Fibroblast of skin of left quadriceps (primary cell): ENCODE measurements at regions not wholly inside any gene's neighbourhood (a gene's known extent, or its start where the extent isn't known, plus 50 kb on each side); places are given as distances from the start of the nearest gene placed in this dataset.
A peak's percentile ranks its signal among the peaks of the same experiment; 100 is the strongest.

Source experiments
- DNase-seq, 2 experiments: peaks; one replicate each; pipeline ENCODE4 v3.0.0-alpha.2; 2013; ENCODE audit warnings: low read depth in 2 of 2

DNA sequence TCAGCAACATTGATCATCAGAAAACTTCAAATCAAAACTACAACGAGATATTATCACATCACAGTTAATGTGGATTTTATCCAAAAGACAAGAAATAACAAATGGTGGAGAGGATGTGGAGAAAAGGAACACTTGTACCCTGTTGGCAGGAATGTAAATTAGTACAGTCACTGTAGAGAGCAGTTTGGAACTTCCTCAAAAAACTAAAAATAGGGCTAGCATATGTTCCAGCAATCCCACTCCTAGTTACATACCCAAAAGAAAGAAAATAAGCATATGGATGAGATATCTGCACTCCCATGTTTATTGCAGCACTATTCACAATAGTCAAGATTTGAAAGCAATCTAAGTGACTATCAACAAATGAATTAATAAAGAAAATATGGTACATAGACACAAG is 887.7 kb upstream of the MAN1A1 start:
- DNase-seq: no peak

DNA sequence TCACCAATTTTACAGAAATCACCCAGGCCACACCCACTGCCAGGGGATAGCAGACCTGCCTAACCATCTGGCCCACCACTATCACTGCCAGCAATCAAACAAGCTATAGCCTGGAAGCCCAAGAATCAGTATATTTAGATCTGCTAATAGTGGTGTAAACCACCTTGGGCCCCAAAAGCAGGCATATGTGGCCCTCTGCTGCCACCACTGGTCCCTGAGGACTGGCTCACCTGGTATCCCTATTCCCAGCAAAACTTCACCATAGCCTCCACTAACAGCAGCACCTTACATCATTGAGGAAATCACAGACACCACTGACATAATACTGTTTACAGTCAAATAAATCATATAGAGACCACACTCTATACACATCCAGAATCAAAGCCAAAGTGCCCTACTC is 880.4 kb upstream of the MAN1A1 start:
- DNase-seq: no peak

DNA sequence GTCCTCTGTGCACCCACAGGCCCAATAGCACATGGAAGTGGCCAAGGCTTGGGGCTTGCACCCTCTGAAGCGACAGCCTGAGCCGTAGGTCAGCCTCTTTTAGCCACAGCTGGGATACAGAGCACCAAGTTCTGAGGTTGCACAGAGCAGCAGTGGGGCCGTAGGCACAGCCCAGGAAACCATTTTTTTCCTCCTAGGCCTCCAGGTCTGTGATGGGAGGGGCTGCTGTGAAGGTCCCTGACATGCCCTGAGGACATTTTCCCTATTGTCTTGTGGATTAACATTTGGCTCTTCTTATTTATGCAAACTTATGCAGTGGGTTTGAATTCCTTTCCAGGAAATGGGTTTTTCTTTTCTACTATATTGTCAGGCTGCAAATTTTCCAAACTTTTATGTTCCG is 878.7 kb upstream of the MAN1A1 start:
- DNase-seq: no peak

DNA sequence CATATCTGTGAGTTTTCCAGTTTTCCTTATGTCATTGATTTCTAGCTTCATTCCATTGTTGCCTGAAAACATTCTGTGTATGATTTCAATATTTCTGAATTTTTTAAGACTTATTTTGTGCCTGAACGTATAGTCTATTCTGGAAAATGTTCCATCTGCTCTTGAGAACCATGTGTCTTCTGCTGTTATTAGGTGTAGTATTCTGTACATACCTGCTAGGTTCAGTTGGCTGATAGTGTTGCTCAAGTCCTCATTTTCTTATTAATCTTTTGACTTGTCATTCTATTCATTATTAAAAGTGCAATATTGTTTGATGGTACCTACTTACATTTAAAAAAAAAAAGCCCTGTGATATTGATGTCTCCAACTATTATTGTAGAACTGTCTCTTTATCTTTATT is 869.8 kb upstream of the MAN1A1 start:
- no peak for DNase-seq

DNA sequence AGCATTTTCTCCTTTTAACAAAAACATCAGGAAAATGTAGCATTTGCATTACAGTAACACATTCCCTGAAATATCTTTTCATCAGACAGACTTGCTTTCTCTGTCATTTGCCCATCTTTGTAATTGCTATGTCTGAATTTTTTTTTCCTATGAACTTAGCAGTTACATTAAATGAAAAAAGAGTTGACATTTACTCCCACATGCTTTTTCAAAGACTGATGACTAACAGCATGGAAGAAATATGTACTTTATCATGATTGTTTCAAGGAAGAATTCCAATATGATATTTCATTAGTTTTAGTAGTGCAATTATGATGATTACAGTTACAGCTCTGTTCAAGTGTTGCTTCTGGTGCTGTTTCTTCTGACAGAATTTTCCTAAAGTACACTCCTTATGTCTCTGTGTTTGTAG is 864.5 kb upstream of the MAN1A1 start:
- DNase-seq: peak in 1 of 2 experiments; percentile 1

DNA sequence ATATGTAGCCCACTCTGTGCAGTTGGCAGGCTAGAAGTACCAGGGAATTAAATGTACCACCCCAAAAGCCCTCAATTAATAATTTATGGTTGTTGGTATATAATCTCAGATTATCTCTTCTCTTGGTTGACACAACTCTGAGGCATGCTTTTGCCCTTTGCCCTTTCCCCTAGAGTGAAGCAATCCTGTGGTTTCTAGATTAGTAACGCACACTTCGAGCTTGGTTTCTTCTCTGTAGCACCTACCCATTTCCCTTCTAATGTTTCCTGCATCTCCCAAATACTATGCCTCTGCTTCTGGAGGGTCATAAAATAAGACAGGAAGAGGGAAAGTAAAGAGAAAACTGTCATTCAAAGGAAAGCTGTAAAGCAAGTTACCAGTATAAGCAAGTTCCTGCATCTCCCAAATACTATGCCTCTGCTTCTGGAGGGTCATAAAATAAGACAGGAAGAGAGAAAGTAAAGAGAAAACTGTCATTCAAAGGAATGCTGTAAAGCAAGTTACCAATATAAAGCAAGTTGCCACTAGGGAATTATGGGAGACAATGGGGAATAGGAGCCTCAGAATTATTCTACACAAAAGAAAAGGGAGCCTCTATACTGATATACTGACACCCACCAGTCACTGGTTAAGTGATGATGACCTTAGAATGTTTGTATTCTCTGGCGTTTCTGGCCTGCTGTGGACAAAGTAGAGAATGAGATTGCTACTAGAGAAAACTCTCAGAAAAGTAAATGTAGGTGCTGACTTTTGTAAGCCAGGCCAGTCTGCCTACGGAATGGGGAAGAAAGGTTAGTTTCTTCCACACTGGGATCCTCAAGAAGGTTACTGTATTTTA is 862.6 kb upstream of the MAN1A1 start:
- DNase-seq: no peak

DNA sequence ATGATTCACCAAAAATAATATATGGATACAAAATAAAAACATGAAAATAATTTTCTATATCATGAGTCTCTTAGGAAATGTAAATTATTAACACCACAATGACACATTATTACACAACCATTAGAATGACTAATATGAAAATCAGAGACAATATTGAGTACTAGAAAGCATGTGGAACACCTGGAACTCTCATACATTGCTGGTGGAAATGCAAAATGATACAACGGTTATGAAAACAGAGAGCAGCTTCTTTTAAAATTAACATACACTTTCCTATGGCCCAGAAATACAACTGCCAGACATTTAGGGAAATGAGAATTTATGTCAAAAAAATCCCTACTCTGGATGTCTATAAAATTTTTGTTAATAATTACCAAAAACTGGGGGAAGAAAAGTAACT is 853.3 kb upstream of the MAN1A1 start:
- DNase-seq: no peak

DNA sequence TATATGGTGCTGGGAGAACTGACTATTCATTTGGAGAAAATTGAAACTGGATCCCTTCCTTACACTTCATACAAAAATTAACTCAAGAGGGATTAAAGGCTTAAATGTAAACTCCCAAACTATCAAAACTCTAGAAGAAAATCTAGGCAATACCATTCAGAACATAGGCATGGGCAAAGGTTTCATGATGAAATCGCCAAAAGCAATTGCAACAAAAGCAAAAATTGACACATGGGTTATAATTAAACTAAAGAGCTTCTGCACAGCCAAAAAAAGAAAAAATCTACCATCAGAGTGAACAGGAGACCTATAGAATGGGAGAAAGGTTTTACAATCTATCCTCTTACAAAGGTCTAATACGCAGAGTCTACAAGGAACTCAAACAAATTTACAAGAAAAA is 851.3 kb upstream of the MAN1A1 start:
- DNase-seq: no peak

DNA sequence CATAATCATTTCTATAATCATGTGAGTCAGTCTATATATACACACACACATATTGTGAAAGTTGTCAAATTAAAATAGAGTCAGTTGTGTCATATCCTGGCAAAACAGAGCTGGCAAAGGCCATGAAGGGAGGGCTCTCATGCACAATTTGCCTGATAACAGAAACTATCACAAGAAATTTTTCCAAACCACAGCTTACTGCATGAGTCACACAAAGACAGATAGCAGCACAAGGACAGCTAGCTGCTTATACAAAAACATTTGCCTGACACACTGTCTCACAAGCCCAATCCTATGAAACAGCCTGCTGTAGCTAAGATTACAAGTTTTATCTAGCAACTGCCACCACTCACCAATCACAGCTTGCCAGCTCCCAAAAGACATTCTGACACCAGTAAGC is 848.5 kb upstream of the MAN1A1 start:
- DNase-seq: peak; percentile 9 to 10

DNA sequence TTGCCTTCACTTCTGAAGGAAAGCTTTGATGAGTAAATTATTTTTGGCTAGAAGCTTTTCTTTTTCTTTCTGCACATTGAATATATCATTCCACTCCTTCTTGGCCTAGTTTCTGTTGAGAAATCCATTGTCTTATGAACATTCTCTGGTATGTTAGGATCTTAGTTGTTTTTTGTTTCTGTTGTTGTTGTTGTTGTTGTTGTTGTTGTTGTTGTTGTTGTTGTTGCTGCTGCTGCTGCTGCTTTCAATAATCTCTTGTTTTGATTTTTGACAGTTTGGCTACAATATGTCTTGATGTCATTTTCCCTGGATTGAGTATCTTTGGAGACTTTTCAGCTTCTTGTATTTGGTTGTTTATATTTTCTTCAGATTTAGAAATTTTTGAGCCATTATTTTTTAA is 836.5 kb upstream of the MAN1A1 start:
- no peak for DNase-seq

DNA sequence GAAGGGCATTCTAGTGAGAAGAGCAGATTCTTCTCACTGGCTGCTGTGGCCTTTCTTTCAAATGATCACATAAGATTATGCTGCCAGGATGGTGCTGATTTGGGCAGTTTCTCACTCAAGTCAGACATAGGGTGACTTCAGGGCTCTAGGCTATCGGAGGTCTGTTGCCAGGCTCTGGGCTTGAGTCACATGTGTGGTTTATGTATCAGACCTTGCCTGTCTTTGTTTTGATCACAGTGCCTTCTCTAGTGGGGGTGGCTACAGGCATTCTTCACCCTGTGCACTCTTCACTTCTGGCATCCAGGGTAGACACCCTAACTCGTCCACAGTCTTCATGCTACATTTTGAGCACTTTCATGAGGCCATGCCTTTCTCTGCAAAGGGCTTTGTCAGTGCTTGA is 823.7 kb upstream of the MAN1A1 start:
- no peak for DNase-seq

DNA sequence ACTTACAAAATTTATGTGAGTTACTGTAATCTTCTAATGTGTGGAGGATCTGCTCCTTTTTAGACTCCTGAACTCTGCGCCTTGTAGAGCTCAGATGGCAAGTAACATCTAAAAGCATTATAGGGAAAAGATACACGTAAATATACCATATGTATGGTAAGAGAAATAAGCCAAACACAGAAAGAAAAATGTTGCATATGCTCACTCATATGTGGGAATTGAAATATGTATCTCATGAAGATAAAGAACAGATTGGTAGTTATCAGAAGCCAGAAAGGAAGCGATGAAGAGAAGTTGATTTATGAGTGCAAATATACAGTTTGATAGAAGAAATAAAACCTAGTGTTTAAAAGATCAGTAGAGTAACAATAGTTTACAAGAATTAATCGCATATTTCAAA is 815.0 kb upstream of the MAN1A1 start:
- no peak for DNase-seq

DNA sequence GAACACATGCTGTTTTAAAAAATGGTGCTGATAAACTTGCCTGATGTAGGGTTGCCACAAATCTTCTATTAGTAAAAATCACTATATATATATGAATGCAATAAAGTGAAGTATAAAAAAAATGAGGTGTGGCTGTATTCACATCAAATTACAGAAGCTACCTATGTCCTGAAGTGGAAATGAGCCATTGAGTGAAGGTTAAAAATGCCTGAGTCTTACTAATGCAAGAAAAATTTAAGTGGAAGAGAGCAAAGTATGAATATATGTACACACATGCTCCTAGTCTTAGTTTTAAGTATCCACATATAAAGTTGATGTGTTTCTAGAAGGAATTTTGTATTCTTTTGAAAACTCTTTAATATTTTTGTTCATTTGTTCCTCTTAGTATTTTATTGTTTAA is 808.3 kb upstream of the MAN1A1 start:
- DNase-seq: no peak

DNA sequence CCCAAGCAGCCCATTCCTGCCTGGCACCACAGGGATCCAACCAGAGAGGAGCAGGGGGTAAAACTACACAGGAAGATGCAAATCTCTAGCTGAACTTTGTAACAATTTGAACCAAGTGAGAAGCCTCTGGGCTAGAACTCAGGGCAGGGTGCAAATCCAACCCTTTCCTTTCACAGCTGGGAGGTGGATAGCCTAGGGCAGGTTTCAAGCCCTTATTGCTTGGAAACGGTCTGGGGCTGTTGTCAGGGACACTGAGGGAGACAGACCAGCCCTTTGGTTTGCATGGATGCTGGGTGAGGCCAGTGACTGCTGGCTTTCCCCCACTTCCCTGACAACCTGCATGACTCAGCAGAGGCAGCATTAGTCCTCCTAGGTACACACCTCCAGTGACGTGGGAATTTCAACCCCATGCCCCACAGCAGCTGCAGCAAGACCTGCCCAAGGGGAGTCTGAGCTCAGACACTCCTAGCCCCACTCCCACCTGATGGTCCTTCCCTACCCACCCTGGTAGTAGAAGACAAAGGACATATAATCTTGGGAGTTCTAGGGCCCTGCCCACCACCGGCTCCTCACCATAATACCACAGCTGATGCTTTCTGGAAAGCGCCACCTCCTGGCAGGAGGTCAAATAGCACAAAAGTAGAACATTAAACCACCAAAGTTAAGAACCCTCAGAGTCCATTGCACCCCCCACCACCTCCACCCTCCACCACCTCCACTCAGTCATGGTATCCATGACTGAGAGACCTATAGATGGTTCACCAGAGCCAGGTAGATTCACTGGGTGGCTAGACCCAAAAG is 797.7 kb upstream of the MAN1A1 start:
- DNase-seq: no peak

DNA sequence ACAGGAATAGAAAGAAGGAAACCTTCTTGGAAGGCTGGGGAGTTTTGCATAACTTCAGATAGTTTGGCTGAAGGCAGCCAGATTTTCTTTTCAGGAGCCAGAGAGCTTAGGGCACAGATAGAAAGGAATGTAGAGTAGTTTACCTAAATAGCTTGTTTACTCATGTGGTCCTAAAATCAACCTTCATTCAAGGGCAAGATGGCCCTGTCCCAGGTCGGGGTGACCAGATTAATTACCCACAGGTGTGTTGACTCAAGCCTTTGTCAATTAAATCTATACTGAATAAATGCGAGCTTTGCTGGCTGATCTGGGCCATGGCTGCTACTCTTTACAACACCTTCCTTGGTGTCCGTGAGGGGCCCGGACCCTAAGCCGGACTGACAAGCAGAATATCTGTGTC is 792.0 kb upstream of the MAN1A1 start:
- DNase-seq: no peak

DNA sequence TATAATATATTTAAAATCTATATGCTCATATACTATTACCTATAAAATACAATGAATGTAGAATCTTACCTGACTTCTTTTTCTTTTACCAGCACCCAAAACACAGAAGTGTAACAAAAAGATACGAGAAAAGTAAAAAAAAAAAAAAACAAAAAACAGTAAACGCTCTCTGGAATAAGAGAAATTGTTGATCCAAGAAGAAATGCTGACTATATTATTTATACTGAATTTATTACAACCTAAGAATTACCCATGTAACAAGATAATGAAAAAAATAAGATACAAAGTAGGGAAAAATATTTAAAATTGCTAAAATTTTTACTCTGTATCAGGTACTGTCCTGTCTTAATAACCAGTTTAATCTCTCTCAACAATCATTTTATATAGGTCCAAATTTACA is 787.9 kb upstream of the MAN1A1 start:
- DNase-seq: no peak

DNA sequence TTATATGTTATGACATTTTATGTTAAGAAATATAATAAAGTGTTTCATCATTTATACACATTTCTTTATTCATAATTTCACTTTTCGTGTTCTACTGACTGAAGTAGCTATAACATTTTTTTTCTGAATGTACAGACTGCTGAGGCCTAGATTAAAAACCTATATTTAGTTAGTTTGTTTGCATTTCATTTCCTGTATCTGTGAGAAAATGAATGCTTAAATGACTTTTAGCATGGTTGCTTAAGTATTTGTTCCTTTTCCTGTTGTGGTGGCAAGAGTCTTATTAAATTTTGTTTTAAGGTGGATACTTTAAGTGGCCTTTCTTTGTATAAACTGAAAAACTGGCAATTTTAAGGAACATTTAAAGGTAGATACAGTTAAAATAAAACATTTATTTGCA is 779.7 kb upstream of the MAN1A1 start:
- no peak for DNase-seq

DNA sequence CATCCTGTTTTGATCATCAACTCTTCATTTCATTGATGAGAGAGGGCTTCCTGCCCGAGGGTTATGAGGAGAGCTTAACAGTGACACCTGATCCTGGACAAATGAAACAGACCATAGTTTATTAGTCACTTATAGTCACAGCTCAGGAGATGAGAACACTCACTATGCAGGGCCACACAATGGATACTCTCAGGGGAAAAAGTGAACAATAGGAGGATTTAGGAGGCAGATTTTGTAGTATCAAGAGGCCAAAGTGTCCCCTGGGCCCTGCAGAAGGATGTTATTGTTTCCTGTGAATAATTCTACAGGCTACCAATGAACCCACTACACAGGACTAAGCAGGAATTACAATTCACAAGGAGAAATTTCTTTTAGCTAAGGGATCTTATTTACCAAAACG is 772.8 kb upstream of the MAN1A1 start:
- DNase-seq: no peak

DNA sequence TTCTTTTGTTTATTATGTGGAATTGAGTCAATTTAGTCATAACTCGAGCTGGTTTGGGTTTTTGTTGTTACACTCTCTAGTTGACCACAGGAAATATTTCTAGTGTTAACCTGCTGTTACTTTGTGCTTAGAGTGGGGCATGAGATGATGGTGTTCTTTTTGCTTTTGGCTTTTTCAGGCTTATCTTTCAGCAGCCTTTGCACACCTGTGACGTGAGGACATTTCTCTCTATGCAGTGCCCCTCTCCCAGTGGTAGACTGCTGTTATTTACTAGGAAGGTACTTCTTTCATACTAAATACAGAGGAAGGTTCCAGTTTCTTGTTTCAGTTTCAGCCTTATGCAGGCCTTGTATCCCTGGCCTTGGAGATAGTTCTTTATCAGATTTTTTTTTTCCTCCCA is 766.8 kb upstream of the MAN1A1 start:
- no peak for DNase-seq

DNA sequence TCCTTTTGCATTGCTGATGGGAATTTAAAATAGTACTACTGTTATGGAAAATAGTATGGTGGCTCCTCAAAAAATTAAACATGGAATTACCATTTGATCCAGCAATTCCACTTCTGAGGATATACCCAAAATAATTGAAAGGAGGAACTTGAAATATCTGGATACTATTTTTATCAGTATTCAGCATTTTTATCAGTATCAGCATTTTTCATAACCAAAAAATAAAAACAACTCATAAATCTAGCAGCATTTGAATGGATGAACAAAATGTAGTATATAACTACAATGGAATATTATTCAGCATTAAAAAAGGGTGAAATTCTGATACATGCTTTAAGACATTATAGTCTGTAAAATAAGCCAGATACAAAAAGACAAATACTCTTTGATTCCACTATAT is 763.4 kb upstream of the MAN1A1 start:
- no peak for DNase-seq

DNA sequence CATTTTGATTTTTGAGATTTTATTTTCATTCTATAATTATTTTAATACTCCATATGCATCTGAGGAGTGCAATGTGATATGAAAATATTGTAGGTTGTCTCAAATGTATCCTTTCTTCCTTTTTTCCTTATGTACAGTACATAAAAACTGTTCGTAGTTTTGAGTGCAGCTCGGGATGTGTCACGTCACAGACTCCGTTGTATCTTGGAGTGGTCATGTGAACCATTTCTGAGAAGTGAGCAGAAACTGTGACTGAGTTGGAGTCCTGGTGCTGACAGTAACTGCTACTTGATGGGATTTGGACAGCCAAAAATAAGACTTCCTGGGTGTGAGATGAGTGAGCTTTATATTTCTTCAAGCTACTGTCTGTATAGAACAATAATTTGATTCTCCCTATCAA is 761.4 kb upstream of the MAN1A1 start:
- no peak for DNase-seq

DNA sequence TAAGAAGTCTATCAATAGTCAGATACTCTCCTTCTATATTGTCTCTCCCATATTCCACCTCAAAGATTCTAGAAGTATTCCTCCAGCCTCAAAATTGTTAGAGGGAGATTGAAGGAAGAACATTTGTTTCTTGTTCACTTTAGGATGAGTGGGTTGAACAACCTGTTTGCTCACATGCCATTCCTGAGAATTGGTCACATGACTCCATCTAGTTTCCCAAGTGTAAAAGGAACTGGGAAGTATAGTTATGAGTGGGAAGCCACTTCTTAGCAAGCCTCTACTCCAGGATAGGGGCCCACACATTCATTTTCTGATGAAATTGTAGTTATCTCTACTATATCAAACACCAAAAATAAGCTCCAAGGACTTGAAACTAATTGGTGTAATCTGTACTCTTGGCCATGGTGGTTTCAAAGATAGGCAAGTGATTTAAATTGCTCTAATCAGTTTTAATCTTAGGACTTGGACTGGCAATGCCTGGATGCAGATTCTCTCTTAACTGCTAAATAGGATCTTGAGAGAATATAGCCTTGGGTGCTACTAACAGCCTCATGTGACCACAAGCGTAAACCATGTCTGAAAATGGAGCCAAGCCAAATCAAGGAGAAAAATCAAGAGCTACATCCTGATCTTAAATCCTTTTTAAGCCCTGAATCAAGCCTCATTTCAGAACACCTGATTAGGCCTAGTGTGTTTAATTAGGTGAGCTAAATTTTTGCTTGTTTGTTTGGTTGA is 758.7 kb upstream of the MAN1A1 start:
- no peak for DNase-seq

DNA sequence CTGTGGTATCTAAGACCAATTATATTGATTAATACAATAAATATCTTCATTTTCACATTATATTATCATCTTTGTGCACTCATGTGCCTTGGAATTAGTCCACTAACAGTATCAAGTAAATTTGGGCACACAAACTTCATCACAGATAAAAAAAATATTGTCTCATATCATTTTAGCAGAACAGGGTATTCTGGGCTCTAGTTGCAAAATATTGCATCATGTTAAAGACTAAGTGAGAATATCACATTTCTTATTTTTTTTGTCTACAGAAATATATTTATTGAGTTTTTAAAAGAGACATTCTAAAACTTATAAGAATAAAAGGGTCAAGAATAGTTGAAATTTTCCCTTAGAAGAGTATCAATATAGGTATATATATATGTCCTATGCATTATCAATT is 754.1 kb upstream of the MAN1A1 start:
- DNase-seq: no peak
